SH-SY5Y (cell line): ENCODE measurements at regions not wholly inside any gene's neighbourhood (a gene's known extent, or its start where the extent isn't known, plus 50 kb on each side); places are given as distances from the start of the nearest gene placed in this dataset.

Experiments used
- GATA2 ChIP-seq: IDR thresholded peaks from 2 replicates; pipeline ENCODE4 v1.6.1; 2011; ENCODE audit warnings: mild to moderate bottlenecking, low read depth, low read length
- GATA3 ChIP-seq: IDR thresholded peaks from 2 replicates; pipeline ENCODE4 v1.6.1; 2011; ENCODE audit warnings: low read depth, mild to moderate bottlenecking, low read length, moderate library complexity

- TF ChIP-seq GATA2, result no peak
- no peak for TF ChIP-seq GATA3
Observed at GRCh38 chr7:13021566-13022300, 334.3 kb downstream of the ARL4A start.
